ENCODE measurements at regions not wholly inside any gene's neighbourhood (a gene's known extent, or its start where the extent isn't known, plus 50 kb on each side); places are given as distances from the start of the nearest gene placed in this dataset.
"Not testable (repeated sequence)": the region's sequence is repeated elsewhere in the genome, so short reads cannot be mapped to it uniquely, and the experiment has no call there.

GRCh38 chr2:90359887-90360730, 1668.6 kb downstream of the RPIA start:
- H3K36me3 ChIP-seq (ENCODE audit: insufficient read depth, low read length); H3K9me3 ChIP-seq (ENCODE audit: control insufficient read depth, insufficient read depth, low read length); H3K4me1 ChIP-seq (ENCODE audit: insufficient read depth, low read length); H3K9ac ChIP-seq (ENCODE audit: low read depth, low read length): not testable (repeated sequence)

GRCh38 chr2:90360731-90361035, 1669.2 kb downstream of the RPIA start:
- H3K9me3 ChIP-seq (ENCODE audit: control insufficient read depth, insufficient read depth, low read length); H3K9ac ChIP-seq (ENCODE audit: low read depth, low read length); H3K36me3 ChIP-seq (ENCODE audit: insufficient read depth, low read length); H3K4me1 ChIP-seq (ENCODE audit: insufficient read depth, low read length): not testable (repeated sequence)
